Activated T-cell treated with anti-CD3 and anti-CD28 coated beads for 4 hours (primary cell): ENCODE measurements at regions not wholly inside any gene's neighbourhood (a gene's known extent, or its start where the extent isn't known, plus 50 kb on each side); places are given as distances from the start of the nearest gene placed in this dataset.
"Not testable (repeated sequence)": the region's sequence is repeated elsewhere in the genome, so short reads cannot be mapped to it uniquely, and the experiment has no call there.

Experiments used
- DNase-seq: peaks from one replicate; pipeline ENCODE4 v3.0.0-alpha.2; 2020

DNA sequence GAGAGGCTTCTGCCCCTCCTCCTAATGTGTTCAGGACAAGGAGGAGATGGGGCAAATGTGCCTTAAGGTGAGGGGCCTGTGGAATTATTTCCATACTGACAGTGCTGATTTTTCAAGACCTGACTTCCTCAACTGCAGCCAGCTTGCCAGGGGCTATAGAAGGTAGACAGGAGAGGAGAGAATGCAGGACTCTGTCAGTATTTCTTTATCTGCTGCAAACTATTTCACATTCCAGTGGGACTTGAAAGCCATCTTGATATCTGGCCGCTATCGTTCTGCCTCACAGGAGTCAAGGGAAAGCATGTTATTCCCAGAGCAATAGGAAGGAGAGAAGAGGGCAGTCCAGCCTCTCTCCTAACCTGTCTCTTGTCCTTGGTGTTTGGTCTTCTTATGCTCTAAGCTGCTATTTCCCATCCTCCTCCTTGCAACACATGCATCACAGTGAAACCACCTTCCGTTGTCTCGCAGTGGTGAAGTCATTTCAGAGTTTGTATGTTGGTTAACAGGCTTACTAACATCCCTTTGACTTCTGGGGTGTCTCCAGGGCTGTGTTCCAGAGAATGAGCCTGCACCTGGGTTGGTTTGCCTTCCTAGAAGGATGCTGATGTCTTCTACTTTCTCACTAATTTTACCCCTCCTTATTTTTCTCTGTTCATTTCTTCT lies 95.1 kb upstream of the MRPS22 start:
- DNase-seq, result no peak

DNA sequence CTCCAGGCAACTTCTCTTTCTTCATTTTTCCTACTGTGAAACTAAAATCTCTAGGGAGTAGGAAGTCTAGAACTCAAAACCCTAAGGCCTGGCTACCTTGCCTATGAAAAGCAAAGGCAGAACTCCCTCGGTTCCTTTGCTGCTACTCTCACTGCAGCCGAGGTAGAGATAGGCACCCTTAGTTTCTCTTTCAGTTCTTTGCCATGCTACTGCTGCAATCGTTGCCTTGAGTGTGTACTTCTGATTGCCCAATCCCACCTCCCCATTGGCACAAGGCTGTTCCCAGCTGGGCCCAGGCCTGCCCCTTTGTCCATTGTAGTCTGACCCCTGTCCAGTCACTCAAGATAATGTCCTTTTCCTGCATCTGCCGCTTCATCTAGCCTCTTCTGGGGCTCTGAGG lies 92.3 kb upstream of the MRPS22 start:
- no peak for DNase-seq

DNA sequence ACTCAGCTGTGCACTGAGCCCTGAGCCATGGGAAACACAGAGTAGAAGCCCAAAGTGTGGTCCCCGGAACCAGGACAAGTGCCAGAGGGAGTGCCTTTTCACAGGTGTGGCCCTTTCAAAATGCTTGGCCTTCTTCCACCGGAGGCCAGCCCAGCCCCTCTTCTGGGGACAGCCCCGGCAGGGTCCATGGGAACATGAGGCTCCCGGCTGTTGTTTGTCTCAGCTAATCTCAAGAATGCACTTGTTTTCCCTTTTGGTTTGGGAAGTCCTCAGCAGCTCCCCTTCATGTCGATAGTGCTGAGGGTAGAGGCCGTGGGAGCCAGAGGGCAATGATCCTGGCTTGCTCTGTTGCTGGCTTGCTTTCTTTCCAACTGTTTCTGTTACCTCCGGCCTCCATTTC lies 91.1 kb upstream of the MRPS22 start:
- no peak for DNase-seq

DNA sequence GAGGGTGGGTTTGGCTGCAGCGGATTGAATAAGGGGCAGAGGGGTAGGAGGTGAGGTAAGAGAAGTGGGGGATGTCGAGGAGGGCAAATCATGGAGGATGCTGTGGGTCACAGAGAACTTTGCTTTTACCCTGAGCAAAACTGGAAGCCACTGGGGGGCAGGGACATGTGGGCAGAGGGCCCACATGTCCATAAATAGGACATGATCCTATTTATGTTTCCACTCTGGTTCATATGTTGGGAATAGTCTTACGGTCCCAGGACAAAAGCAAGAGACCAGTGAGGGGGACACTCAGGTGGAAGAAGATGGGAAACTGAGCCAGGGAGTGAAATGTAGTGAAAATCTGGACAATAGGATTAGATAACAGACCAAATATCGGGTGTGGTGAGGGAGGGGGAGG lies 85.5 kb upstream of the MRPS22 start:
- no peak for DNase-seq

DNA sequence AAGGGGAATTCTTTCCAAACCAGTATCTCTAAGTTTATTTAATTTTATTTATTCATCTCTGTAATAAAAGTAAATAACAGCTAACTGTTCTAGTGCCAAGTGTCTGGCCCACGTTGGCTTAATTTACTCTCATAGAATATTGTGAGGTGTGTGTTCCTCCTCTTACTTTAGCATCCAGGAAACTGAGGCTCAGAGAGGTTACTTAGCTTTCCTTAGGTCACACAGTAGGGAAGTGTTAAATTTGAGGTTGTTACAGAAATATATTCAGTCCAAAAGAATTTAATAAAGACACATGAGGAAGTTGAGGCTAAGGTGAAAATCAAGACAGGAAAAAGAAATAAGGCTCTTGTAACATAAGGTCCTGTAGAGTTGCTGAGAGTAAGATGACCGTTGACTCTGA lies 84.4 kb upstream of the MRPS22 start:
- DNase-seq, result no peak

DNA sequence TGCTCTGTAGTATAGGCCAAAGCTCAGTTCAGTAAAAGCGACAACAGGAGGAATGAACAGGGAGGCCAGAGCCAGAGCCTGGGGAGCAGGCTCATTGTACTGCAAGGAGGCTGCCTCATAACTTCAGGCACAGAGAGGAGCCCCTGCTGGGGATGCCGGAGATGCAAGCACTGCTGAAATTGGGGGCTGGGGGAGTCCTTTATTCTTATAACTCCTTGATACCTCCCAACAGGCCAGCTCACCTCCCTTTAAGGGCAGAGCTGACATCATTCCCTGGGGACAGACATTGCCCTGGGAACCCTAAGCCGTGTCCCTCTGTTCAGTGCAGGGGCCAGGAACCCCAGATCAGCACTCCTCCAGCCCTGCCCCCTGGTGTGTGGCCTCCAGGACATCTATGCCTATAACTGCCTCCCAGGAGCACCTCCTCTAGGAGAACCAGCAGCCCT lies 83.8 kb upstream of the MRPS22 start:
- no peak for DNase-seq

DNA sequence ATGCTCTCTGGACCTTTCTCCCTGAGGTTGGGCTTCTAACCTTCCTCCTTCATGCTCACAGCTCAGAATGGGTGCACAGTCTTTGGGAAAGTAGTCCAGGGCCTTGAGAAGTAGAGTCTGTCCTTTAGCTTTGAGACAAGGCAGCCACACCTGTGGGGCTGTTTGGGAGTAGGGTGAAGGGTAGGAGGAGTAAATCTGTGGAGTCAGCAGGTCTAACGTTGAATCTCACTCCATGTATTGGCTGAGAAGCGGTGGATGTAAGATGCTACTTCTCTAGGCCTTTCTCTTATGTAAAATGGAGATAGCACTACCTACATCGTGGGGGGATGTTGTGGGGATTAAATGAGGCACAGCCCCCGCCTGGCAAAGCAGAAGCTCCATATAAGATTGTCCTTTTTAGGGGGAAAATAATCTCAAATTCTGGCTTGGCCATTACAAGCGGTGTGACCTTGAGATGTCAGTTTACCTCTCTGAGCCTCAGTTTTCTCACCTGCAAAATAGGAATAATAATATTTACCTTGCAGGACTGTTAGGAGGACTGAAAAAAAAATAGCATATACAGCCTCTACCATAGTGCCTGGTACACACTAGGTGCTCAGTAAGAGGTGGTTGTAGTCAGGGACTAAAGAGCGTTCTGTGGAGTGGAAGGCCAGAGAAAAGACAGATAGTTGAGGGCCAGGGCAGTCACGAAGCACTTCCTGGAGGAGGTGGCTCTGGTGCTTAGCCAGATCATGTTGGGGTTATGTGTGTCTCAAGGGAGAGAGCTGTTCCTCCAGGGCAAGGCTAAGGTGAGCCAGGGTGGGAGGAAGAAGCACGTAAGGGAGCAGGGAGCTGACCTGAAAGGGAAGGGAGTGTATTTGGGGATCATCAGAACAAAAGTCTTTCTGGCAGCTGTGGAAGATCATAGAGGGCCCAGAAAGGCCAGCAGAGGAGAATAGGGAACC lies 82.8 kb upstream of the MRPS22 start:
- DNase-seq, result no peak

DNA sequence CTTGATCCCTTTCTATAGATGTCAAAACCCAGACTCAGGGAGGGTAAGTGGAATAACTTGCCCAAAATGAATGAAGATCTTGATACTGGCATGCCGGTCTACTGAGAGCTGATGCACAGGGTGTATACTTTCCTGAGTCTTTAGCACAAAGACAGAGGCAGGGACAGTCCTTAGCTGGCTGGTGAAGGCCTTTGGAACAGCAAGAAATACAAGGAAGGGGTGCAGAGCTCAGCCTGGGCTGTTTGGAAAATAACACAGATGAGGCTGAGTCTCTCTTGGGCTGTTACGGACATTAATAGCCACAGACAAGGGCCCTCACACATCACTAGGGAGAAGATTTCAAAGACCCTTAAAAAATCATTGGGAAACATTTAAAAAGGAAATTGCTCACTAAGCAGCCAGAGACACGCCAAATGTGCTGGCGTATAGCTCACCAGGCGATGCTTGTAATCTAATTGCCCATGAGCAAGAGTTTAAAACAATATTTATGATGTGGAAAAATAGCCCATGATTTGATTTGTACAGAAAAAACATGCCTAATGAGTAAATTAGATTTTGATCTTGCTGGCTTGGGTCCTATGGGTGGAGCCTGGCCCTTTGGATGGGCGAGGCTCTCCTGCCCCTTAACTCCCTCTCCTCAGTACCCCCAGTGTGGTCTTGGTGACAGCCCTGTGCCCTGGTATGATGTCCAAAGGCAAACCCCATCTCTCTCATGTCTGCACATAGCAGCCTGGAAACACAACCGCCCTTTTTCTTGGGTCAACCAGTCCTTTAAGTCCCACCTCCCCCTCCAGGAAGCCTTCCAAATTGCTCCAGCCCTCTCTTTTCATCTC lies 81.8 kb upstream of the MRPS22 start:
- no peak for DNase-seq

DNA sequence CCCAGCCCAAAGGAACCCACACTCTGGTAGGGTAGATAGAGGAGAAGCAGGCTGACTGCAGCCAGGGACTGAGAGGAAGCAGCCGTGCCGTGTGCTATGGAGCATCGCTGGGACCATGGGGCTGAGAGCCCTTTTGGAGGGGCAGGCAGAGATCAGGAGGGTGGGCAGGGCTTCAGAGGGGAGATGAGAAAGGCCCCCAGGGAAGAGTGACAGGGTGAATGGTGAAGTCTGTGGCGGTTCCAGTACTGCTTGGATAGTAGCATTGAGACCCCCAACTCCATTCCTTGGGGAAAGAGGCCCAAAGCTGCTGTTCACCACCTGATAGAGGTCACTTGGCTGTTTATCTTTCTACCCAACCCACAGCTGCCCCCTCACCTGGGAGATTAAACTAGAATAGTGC lies 80.0 kb upstream of the MRPS22 start:
- DNase-seq, result no peak

DNA sequence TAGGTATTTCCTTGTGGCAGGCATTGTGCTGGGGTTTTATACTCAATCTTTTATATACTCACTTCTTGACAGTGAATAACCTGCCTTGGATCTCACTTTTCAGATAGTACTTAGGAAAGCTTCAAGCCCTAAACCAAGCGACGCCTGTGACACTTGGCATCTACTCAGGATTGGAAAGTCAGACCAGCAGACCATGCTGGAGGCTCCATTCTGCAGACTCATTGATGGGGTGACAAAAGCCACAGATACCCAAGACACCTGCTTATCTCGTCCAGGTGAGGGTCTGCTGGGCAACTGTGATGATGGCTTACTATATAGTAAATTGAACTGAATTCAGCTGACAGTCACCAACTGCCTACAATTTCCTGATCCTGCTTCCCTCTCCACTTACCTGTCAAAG lies 79.4 kb upstream of the MRPS22 start:
- DNase-seq, result no peak

DNA sequence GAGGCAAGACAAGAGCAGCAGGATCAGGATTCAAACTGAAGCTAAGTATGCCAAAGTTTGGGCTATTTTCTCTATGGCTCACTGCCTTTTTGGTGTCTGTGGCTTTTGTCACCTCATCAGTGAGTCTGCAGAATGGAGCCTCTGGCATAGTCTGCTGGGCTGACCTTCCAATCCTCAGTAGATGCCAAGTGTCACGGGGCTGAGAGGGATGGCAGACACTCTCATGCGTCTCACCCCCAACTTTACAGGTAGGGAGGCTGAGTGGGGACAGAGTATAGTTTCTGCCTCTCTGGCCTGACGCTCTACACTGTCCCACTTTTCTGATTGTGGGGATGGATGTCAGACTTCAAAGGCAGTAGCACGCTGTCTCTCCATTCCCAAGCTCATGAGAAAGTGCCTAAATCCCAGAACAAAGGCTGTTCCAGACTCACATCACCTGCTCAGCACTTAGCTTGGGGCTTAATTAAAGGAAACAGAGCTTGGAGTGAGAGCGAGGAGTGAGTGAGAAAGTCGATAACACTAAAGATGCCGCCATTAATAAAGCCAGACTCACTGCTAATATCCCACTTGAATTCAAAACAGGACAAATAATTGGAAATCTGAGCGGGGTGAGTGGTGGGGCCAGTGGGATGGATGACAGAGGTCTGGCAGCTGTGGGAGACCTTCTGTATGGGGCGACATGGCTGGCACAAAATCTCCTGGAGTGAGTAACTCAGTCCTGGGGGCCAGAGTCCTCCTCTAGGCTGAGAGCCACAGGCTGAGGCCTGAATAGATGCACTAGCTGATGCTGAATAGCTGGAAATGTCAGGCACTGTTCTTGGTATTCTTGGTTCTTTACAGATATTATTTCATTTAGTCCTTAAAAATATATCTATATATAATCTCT lies 78.4 kb upstream of the MRPS22 start:
- no peak for DNase-seq

DNA sequence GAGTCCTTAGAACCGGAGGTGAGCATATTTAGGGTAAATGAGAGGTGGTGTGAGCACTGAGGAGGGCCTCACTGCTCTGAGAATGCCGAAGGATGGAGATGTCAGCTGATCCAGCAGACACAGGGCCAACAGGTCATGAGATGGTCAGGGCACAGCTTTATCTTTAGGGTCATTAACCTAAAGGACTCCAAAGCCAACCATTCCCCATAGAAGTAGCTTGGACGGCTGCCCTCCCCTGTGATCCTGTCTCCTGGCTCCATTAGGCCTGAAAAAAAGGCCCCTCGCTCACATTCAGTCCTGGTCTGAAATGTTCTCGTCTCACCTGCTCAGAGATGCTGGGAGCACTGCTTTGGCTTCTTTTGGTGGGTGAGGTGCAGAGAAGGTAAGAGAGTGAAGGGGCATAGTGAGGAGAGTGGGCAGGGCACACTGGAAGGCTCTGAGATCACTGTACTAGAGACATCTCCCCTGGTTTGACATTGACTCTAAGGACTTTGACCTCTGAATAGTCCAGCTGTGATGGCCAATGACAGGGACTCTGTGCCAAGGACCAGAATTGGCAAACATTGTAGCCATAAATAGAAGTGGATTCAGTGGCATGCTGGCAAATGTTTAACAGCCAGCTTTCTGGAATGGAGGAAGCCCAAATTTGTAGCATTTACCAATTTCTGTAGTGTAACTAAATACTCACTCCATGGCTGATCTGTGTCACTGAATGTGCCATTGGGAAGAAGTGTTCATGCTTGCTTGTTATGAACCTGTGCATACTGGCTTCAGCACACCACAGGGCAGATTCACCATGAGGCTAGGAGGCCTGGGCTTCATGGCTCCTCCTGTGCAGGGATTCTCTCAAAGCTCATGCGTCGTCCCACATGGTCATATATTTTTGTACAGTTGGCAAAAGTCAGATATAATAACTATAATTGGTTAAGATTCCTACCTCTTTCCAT lies 76.2 kb upstream of the MRPS22 start:
- DNase-seq, result no peak

DNA sequence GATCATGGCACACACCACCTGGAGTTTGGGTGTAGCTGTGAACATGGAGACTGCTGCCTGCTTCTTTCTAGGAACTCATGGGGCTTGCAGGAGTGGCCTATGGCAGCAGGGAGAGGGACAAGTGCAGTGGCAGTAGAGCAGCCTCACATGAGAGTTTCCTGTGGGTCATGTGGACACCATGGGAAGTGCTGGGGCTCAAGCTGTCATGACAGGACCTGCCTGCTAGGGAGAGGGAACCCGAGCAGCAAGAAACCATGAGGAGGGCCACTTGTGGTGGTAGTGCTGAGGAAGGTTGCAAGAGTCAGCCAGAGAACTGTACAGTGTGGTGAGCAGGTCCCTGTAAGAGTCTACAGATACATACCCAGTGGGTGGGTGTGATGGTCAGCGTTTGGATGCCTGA lies 73.8 kb upstream of the MRPS22 start:
- no peak for DNase-seq

DNA sequence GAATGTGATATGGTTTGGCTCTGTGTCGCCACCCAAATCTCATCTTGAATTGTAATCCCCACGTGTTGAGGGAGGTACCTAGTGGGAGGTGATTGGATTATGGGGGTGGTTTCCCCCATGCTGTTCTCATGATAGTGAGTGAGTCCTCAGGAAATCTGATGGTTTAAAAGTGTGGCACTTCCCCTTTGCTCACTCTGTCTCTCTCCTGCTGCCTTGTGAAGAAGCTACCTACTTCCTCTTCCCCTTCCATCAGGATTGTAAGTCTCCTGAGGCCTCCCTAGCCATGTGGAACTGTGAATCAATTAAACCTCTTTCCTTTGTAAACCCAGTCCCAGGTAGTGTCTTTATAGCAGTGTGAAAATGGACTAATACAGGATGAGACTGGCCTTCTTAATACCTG lies 73.2 kb upstream of the MRPS22 start:
- DNase-seq, result not testable (repeated sequence)

DNA sequence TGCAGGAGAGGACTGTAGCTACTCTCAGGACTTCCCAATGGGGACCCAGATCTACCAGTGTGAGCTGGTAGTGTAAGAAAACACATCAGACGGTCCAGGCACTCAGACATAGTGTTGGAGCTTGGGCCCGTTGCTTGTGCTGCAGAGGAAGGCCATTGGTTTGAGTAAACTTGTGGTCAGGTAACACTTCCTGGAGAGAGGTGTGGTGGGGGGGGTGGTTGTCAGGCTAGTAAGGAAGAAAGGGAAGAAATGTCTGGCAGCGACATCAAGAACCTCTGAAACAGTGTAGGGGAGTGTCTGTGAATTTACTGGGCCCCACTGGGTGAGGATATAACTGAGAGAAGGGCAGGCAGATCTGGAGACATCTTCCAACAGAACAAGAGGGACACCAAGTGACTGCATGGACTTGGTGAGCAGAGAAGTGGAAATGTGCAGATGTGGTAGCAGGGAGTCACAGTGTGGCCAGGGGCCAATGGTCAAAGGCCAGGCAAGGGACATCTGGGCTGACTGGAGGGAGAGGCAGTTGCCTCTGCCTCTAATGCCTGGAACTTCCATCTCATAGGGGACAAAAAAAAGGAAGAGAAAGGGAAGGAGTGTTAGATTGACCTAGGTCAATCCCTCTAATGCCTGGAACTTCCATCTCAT lies 63.7 kb upstream of the MRPS22 start:
- DNase-seq, result no peak

DNA sequence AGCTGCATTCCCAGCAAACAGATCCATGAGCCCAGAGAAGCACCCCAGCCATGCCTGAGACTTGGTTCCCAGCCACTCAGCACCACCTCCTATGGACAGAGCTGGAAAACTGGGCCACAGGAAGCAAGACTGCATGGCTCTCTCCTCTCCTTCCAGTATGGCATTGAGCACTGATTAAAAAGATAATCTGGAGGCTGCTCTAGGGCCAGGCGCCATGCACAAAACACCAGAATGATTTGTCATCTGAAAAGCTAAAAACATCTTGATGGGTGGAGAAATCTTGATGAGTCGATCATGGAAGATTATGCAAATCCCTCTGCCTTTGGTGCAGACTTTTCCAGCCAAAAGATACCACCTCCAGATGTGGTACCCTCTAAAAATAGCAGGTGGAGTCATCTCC lies 62.7 kb upstream of the MRPS22 start:
- no peak for DNase-seq

DNA sequence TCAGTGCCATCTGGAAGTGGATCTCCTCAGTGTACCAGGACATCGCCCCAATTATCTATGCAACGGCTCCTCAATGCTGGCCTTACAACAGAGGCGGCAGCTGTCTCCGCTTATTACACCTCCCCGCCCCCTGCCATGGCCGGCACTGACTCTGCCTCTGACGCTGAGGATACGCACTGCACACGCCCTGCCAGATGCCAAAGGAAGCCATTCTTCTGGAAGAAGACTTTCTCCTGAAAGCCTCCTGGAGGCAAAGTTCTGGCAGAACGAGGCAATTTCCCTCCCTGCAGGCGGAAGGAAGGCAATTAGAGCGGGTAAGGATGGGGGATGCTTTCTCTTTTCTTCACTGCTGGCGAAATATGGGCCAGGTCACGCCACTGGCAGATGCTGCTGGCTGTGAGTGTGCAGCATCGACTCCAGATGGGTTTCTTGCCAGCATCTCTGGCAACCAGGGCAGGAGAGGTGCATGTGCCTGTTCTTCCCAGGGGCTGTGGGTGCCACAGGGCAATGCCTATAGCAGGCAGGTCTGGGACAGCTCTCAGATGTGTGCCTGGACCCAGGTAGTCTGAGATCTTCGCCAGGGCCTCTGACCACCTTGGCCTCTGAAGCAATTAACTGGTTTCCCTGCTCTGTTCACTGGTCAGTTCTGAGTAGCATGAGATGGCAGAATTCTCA lies 62.2 kb upstream of the MRPS22 start:
- no peak for DNase-seq

DNA sequence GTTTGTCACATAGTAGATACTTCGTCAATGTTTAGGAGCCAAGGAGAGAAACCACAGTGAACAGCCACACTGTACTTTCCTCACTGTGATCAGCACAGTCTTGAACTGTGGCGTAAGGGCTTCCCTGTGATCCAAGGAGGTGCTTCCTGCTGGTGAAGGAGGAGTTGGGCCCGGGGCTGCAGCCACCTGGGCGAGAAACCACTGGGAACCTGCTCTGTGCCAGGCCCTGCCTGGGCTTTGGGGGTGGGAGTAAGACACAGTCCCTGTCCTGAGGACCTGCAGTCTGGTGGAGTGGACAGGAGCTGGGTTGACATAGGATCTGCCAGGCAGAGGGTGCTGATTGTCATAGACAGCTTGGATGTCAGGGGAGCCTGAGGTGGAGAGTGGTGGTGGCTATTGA lies 60.5 kb upstream of the MRPS22 start:
- no peak for DNase-seq

DNA sequence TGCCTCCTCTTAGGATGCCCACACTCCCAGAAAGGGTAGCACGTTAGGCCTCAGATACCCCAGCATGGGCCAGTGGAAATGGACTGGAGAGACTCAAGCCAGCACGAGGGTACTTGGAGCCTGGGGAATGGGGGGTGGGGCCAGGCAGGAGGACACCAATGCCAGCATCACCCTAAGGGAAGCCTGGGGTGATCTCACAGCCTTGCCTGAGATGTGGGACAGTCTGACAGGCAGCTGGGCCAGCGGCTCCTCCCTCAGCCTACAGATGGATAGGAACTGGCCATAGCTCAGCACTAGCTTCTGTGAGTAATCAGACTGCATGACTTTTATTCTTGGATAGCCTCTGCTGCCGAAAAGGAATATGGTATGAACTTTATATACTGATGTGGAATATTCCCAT lies 59.6 kb upstream of the MRPS22 start:
- DNase-seq, result no peak

DNA sequence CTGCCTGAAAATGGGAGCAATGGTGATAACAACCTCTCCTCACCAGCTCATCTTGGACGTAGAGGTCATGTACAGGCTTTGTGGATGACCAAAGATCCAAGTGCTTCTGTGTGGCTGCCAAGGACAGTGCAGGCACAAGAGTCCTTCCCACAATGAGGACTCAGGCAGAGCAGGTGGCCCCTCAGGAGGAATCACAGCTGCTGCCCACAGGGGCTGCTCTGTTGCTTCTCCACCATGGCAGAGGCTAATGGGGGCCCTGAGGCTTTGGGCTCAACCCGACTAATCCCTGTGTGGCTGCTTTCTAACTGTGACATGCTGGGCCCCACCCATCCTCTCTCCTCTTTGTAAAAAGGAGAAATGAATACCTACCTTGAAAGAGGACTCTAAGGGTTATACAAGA lies 58.1 kb upstream of the MRPS22 start:
- DNase-seq, result no peak
